ENCODE measurements at regions not wholly inside any gene's neighbourhood (a gene's known extent, or its start where the extent isn't known, plus 50 kb on each side); places are given as distances from the start of the nearest gene placed in this dataset.
A peak's percentile ranks its signal among the peaks of the same experiment; 100 is the strongest.

GRCh38 chr2:207286106-207286505, 120.4 kb upstream of the KLF7 start:
- no peak for DNase-seq (ENCODE audit: low spot score)

GRCh38 chr2:207288628-207289027, 122.9 kb upstream of the KLF7 start:
- no peak for DNase-seq (ENCODE audit: low spot score)

DNA sequence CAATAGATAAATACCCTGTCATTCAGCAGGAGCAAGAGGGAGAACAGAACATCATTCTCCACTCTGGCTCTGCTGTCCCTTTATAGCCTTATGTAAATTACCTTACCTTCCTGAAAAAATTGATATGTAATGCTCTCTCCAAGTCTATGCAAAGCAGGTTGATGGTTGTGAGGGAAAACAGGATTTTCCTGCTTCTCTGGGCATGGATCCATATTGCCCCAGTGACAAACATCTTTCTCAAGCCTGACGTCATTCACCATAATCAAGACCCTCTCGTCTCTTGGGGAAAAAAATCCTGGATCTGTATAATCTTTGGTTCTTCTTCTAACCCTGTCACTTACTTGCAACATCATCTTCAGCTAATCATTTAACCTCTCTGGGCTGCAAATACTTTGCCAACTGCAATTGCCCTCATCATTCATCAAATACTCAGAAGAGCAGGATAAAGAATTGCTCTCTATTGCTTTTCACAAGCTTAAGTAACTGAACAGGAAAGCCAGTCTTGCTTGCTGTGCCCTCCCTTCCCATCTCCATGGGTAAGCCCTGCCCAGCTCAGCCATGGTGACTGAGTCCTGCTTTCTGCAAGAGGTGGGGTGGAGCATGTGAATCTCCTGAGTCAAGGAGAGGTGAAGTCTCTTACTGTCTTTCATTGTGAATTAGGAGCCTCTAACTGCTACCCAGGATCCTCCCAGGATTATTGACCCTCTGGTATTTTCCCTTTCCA, 123.7 kb upstream of the KLF7 start:
- no peak for DNase-seq (ENCODE audit: low spot score)

GRCh38 chr2:207290833-207291624, 125.3 kb upstream of the KLF7 start:
- no peak for DNase-seq (ENCODE audit: low spot score)

DNA sequence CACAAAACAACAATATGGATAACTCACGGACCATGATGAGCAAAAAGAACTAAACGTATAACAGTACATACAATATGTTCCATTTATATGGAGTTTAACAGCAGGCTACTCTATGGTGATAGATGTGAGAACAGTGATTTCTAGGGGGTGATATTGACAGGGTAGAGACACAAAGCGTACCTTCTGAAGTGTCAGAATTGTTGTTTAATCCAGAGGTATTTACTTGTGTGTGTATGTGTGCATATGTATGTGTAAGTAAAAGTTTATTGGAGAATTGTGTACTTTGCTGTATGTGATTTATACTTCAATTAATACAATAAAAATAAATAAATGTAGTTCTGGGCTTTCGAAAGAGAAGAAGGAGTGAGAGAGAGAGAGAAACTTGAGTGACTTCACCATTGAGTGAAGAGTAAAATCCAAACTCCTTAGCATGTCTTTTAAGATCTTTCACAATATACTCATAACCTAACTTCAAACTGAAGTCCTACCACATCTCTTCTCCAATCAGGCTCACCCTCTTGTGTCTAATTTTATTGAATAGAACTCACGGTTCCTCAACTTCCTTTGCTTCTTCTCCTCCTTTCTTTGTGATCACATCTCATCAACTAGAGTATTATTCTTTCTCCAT, 126.0 kb upstream of the KLF7 start:
- DNase-seq (ENCODE audit: low spot score), result no peak

- DNase-seq (ENCODE audit: low spot score), result no peak
Measured at GRCh38 chr2:207296265-207296948, 130.7 kb upstream of the KLF7 start.

DNA sequence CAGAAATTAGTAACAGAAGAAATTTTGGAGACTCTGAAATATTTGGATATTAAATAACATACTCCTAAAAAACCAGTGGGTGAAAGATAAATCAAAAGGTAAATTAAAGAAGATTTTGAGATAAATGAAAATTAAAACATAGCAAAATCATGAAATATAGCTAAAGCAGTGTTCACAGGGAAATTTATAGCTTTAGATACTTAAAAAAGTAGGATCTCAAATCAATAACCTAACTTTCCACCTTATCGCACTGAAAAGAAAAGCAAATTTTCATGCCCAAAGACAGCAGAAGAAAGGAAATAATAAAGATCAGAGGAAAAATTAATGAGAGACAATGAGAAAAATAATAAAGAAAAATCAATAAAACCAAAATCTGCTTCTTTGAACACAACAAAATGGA, 135.1 kb upstream of the KLF7 start:
- DNase-seq (ENCODE audit: low spot score), result no peak

- no peak for DNase-seq (ENCODE audit: low spot score)
Measured at GRCh38 chr2:207304761-207305160, 139.0 kb upstream of the KLF7 start.

GRCh38 chr2:207308519-207309224, 142.9 kb upstream of the KLF7 start:
- DNase-seq (ENCODE audit: low spot score), result no peak

- peak; percentile 53 for DNase-seq (ENCODE audit: low spot score)
Measured at GRCh38 chr2:207311316-207312005, 145.7 kb upstream of the KLF7 start.

DNA sequence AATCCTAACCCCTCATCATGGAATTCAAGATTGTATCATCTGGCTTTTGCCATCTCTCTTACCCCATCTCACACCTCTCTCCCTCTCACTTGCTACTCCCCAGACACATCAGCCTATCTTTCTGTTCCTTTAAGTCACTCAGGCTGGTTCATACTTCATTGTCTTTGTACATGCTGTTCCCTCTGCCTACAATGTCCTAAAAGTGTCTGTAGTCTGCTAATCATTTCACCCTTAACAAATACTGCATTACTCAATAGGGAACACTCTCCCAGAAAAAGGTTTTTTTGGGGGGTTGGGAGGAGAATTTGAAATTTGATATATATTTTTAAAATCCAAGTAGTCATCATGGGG, 146.2 kb upstream of the KLF7 start:
- DNase-seq (ENCODE audit: low spot score), result no peak

DNA sequence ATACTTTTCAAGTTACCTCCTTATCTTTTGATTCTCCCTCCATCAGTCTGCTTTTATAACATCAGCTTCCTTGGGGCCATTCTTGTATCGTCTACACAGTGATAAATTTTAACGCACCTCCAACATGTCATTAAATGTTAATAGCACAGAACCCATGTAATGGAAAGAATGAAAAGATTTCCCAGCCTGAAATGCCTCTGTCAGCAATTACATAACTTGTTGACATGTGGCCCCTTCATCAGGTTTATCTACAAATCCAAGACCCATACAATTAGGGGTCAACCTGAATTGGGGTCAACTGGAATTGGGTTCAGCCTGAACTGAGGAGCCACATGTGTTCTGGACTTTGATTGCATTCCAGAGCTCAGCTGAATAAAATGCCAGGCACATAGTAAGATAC, 148.2 kb upstream of the KLF7 start:
- no peak for DNase-seq (ENCODE audit: low spot score)

- DNase-seq (ENCODE audit: low spot score), result no peak
Measured at GRCh38 chr2:207315131-207315530, 149.4 kb upstream of the KLF7 start.

- DNase-seq (ENCODE audit: low spot score), result no peak
Measured at GRCh38 chr2:207316484-207316883, 150.7 kb upstream of the KLF7 start.

- no peak for DNase-seq (ENCODE audit: low spot score)
Measured at GRCh38 chr2:207316906-207317305, 151.2 kb upstream of the KLF7 start.

GRCh38 chr2:207317378-207317984, 151.7 kb upstream of the KLF7 start:
- no peak for DNase-seq (ENCODE audit: low spot score)

- DNase-seq (ENCODE audit: low spot score), result peak; percentile 90
Measured at GRCh38 chr2:207318181-207318628, 152.5 kb upstream of the KLF7 start.

GRCh38 chr2:207319316-207319715, 153.6 kb upstream of the KLF7 start:
- DNase-seq (ENCODE audit: low spot score), result no peak

DNA sequence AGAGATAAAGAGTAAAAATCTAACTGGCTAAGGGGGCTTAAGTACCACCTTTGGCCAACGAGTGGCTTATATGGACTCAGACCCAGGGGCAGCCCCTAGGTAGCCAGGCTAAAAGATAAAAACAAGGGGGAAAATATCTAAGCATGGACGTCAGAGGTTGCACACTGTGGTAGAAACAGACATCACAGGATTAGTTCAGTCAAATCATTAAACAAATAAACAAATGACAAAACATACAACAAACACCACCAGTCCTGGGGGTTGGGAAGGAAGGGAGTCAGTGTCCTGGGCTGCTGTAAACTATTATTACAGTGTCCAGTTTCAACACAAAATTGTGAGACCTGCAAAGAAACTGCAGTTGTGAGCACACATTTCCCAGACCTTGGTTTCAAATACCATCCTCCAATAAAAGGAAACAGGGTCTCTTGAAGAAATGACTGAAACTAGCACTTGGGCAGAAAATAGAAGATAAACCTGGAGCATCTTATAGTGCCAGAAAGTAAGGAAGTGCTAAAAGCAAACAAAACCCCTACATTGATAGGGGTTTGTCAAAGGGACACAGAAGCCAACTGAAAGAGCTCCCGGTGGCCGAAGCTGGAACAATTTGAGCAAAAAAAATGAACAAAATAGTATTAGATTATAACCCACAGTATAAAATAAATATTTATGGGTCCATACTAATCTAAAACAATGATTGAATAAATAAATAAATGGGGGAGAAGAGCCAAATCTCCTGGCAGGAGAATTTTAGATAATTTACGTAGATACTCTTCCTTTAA, 154.8 kb upstream of the KLF7 start:
- DNase-seq (ENCODE audit: low spot score), result no peak

- no peak for DNase-seq (ENCODE audit: low spot score)
Measured at GRCh38 chr2:207321514-207321913, 155.8 kb upstream of the KLF7 start.

Data from SK-N-DZ (cell line).